DMS53 treated with DMSO at 0.1 percent for 48 hours (cell line): ENCODE measurements at regions not wholly inside any gene's neighbourhood (a gene's known extent, or its start where the extent isn't known, plus 50 kb on each side); places are given as distances from the start of the nearest gene placed in this dataset.

ENCODE experiments used
- DNase-seq: peaks from one replicate; lab custom pipeline; 2025; ENCODE audit not compliant: unreplicated experiment; lab: John Stamatoyannopoulos, UW

DNA sequence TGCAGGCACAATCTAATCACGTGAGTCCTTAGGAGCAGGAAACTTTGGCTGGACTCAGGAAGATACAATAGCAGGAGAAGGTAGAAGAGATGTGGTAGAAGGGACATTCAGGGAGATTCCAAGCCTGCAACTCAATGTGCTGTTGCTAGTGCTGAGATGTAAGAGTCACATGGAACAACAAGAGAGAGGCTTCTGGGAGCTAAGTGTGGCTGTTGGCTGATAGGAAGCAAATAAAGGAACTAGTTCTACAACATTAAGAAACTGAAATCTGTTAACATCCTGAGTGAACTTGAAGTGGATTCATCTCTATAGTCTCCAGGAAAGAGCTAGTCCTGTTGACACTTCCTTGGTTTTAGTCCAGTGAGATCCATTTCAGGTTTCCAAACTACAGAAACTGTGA is 1207.4 kb downstream of the ADGRL3 start:
- DNase-seq = no peak

DNA sequence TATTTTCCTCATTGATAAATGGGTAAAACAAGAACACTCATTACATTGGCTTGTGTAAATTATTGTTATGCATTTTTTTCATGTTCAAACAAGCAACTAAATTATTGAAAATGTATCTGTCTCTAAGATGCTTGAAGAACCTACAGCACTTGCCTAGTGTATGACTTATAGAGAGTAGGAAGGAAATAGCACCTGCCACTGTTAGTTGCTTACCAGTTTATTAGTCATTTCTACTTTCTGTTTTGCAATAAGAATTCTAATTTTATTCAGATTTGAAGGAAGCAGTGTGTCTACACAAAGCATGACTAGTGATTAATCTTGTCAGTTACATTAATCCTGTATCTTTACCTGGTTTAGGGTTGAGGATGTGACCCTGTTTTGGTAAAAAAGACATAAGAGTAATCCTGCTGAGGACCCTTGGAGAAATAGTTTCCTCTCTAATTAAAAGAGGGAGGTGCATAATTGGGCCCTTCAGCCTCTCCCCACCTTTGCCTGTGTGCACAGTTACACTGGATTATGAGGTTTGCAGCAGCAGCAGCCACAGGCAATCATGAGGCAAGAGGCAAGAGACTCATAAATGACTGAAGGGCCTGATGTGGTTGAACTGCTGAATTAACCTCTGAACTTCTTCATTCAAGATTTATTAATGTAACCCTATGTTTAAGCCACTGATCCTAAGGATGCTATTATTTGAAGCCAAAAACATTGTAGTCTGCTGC is 1202.1 kb downstream of the ADGRL3 start:
- no peak for DNase-seq

DNA sequence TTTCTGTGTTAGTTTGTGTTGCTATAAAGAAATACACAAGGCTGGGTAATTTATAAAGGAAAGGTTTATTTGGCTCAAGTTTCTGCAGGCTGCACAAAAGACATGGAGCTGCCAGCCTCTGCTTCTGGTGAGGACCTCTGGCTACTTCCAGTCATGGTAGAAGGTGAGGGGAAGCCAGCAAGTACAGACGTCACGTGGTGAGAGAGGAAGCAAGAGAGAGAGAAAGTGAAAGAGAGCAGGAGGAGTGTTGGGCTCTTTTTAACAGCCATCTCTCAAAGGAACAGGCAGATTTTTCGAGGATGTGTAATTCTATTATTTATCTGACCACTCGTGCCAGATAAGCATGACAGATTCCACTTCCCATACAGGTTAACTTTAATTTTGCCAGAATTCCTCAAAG is 1199.1 kb downstream of the ADGRL3 start:
- no peak for DNase-seq

DNA sequence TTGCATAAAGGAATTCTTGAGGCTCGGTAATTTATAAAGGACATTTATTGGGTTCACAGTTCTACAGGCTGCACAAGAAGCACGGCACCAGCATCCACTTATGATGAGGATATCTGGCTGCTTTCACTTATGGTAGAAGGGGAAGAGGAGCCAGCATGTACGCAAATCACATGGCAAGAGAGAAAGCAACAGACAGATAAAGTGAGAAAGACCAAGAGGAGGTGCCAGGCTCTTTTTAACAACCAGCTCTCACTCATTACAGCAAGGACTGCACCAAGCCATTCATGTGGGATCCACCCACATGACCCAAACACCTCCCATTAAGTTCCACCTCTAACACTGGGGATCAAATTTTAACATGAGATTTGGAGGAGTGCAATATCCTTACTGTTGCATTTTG is 1198.2 kb downstream of the ADGRL3 start:
- DNase-seq = no peak

DNA sequence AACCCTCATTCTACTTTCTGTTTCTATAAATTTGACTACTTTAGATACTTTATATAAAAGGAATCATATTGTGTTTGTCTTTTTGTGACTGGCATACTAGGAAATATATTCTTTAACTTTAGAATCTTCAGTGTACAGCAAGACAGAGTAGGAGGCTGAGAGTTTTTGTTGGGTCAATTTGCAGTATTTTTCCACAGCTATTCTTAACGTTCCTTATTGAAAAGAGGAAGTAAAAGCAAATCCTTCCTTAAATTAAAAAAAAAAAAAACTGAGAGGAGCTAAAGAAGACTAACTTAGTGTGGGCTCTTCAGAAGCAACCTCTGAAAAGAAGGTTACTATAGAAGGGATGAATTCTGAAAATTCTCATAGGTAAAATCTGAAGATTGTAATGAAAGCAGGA is 1194.6 kb downstream of the ADGRL3 start:
- DNase-seq = no peak

DNA sequence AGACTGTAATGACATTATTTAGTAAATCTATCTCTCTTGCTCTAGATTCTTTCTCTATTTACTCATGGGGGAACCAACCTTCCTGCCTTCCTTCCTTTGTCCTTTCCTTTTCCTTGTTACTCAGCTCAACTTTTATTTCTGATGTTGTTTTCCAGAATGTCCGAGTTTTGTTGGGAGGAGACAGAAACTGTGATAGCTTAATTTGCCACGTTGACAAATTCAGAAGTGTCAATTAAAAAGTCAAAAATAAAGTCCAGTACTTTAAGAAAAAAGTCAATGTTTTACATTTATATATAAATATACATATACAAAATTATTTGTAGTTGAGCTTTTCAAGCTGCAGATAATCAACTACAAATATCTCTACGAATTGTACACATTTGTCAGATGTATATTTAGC is 1187.7 kb downstream of the ADGRL3 start:
- DNase-seq = no peak

DNA sequence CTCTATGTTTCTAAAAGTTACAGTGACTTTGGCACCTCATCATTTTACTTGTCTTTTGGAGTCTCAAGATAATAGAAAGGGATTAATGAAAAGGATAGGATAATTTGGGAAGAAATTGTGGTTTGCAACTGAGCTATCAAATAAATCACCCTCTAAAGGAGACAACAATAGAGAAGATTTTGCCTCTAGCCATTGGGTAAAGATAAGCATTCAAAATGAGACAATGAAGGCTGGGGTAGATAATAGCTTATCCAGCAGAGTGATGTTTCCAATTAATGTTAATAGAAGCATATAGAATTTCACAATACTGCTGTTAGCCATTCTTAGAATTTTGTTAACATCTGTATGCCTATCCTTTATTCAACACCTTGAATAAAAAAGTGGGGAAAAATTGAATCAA is 1177.6 kb downstream of the ADGRL3 start:
- no peak for DNase-seq

DNA sequence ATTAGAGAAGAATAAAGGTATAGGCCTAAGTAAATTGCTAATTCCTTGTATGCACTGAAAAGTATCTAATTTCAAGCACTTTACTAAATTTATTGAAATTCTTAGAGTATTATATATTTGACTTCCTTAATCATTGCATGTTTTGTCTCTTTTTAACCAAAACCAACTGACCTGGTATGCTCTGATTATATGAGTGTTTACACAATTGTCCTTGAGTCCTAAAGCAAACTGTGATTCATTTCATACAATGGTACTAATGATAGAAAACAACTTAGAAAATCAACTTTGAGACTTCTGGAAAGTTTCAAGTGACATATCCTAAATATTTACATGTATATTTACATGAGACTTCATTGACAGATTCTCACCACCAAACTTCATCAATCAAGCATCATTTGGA is 1177.1 kb downstream of the ADGRL3 start:
- peak; percentile 65 for DNase-seq

DNA sequence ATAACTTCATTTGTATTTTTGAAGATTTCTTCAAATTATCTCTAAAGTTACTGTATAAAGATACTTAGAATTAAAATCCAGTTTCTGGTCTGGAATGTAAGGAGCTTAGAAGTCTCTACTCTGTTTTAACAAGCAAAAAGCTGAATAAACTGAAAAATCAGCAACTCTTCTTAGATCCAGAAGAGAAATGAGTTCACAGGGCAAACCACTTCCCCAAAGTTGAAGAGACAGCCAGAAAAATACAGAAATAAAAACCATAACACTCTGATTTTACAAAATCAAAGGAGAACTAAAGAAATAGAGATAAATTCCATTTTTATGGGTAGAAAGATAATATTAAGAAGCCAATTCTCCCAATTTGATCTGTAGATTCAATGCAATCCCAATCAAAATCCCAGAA is 1166.8 kb downstream of the ADGRL3 start:
- no peak for DNase-seq

DNA sequence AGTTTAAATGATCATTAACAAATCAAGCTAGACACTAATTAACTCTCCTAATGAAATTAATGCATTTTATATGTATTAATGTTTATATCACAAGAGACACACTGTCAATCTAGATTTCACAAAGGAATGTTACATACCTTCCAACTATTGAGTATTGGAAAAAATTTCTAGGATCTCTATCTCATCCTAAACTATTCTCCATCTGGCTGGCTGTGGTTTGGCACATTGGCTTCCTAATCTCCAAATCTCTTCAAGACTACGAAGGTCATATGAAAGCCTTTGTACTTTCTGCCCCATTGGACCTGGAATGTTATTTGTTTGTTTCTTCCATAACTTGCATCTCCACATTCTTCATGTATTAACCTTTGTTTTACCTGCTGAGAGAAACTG is 1160.0 kb downstream of the ADGRL3 start:
- DNase-seq = no peak

DNA sequence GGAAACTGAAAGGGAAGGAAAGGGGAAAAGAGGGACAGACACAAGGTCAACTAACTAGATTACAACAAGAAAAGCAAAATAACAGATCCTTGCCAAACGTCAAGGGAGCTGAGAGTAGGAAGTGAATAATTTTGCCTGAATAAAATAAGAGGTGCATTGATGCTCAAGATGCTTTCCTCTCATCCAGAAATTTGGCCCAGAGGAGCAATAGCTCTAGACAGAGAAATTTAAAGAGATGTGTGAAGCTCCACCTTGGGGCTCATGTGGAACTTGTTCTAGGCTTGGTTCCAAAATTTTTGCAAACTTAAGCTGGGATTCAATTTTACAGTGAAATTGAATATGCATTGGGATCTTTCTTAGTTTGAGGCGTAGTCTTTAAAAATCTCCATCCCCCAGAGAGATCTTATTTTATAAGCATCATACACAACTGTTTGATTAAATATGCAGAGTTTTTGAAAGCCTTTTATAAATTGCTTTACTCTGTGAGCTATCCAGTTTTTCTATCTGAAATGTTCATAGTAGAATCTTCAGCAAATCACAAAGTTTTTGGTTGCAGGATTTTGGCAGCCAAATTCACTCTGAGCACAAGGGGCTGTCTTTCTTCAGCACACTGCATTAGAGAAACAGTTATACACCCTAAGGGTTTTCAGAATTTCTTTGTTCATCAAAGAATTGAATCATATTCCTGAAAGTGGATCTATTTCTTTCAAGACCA is 1159.5 kb downstream of the ADGRL3 start:
- DNase-seq = no peak

DNA sequence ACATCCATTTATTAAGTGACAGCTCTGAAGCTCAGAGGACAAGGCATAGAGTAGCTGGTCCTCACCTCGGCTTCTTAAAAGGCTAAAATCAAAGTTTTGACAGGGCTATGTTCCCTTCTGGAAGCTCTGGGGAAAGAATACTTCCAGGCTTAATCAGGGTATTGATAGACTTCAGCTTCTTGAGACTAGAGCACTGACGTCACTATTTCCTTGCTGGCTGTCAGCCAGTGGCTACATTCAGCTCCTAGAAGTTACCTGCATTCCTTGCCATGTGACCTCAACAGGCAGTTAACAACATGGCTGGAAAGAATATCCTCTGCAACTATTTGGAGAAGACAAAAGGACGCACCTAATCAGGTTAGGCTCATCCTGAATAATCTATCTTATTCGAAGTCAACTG is 1144.8 kb downstream of the ADGRL3 start:
- DNase-seq = no peak

DNA sequence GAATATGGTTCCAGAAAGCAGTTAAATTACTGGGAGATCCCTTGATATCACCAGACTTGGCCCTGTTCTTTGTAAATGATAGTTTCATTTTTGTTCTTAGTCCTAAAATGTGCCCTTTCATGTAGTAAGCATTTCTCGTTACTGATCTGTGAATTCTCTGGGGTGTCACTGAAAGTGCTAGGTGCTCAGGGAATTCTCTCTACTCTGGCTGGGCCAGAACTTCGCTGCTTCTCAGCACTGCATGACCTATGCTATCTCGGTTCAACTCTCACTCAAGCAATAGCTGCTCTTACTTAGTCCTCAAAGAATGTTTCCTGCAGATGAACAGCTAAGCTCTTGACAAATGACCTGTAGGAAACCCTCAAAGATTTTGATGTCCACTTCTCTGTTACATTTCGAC is 1144.3 kb downstream of the ADGRL3 start:
- no peak for DNase-seq

DNA sequence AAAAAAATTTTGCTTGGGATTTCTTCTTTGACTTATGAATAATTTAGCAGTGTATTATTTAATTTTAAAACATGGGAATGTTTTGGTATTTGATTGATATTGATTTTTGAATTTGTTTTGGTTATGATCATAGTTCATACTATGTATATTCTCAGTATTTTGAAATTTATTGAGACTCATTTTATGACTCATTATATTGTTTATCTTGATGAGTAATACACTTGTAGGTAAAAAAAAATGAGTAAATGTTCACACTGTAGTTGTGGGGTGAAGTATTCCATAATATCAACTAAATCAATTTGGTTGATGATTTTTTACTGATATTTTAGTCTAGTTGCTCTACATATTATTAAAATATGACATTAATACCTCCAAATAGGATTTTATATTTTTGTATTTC is 1142.2 kb downstream of the ADGRL3 start:
- DNase-seq = peak; percentile 52

DNA sequence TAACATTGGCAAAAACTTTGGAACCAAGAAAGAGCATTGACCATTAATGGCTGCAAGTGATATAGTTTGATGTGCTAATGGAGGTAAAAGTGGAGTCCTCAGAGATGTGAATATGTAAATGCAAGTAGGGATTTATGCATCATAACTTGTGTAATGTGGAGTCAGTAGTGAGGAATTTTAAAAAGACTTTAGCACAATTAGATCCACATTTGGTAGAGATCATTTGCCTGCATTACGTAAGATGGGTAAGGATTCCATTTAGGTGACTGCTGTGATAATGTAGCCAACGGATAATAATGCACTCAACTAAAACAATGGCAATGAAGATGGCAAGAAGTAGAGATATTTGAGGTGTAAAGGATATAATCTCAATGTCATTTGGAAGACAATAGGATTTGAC is 1128.4 kb downstream of the ADGRL3 start:
- no peak for DNase-seq

DNA sequence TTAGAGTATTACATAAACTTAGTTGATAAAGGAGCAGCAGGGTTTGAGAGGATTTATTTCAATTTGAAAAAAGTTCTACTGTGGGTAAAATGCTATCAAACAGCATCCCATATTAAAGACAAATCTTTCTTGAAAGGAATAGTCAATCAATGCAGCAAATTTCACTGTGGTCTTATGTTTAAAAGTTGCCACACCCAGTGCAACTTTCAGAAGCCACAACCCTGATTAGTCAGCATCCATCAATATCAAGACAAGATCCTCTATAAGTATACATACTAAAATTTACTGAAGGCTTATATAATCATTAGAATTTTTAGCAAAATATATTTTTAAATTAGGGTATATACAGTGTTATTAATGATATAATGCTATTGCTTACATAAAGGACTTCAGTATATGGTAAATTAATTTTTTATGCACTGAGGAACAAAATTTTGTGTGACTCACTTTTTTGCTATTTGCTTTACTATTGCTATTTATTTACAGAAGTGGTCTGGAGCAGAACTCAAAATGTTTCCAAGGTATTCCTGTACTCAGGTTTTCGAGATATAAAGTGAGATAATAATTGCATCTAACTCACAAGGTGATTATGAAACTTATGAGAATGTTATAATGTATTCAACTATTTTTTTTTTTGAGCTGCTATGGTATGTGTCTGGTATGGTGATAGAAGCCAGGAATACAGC is 1127.6 kb downstream of the ADGRL3 start:
- no peak for DNase-seq

DNA sequence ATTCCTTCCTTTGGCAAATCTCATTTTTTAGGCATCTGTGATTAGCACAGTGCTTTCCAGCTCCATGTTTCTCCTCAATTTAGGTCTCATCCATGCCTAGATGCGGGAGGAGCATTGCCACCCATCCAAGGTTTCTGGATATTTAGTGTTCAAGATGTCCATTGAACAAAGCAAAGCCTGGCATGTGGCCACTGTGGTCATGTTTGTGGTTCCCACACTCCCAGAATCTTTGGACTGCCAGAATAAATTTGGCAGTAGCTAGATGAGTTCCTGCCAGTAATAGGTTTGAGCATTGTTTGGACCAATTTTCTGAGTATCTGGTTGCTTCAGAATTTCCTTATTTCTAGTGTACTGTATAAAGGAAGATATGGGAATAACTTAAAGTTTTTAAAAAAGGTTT is 1124.1 kb downstream of the ADGRL3 start:
- no peak for DNase-seq

DNA sequence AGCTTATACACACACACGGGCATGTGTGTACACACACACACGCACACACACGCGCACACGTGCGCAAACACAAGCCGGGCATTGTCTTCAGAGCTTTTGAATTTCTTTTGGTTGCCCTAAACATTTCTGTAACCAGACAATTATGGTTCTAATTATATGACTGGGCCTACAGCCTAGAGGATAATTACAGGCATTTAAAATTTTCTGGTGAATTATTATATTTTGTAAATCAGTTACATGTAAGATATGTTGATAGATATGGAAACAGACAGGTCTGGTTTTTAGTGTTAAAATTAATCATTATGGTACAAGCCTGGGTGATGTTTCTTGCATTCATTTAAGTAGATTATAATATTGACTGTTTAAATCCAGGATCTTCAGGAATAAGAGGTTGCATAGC is 1120.5 kb downstream of the ADGRL3 start:
- DNase-seq = no peak

DNA sequence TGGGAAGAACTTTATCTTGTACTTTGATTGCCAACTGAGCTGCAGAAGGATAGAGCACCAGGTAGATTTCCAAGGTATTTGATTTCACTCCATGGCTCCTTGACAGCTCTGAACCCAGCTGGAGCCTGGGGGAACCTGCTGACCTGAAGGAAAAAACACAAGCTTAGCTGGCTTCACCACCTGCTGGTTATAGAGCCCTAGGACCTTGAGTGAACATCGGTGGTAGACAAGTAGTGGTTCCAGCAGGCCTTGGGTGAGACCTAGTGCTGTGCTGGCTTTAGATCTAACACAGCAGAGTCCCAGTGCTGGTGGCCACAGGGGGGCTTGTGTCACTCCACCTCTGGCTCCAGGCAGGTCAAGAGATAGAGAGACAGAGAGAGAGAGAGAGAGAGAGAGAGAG is 1102.6 kb downstream of the ADGRL3 start:
- no peak for DNase-seq

DNA sequence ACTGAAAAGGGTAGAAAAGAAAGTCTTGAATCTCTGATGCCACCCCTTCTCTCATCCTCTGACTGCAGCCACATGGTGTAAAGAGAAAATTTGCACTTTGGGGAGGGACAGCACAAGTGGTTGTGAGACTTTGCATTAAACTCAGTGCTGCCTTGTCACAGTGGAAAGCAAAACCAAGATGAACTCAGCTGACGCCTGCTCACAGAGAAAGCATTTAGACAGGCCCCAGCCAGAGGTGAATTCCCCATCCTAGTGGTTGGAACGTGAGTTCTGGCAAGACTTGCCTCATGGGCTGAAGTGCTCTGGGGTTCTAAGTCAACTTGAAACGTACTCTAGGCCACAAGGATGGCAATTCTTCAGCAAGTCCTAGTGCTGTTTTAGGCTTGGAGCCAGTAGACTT is 1101.4 kb downstream of the ADGRL3 start:
- no peak for DNase-seq

DNA sequence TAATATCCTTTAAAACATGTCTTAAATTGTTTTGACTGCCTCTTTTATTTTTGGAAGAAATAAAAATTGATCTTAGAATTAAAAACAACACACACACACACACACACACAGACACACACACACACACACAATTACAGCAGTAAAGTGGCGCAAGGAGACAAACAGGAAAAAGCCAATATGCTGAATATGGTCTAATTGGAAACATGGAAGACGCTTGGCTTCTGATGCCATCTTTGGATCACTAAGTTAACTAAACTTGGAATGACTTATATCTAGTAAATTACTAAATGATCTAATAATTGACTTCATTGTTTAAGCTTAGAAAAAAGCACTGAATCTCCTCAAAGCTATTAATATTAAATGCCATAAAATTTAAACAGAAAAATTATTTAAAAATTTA is 1093.4 kb downstream of the ADGRL3 start:
- no peak for DNase-seq

DNA sequence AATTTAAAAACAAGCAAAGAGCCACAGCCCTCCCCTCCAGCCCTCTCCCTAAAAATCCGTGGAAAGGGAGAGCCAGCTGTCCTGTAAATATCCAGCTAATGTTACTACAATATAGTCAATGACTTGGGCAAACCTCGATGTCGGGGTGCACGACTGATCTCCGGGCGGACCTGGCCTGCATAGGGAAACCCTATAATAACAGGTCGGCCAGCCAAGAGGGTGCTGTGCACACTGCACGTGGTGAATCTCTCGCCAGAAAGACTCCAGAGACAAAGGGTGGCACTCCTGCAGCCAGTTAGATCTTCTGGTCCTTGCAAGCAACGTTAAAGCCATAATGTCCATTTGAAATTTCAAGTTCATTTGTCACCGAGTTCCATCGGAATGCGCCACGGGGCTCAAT is 1092.8 kb downstream of the ADGRL3 start:
- DNase-seq = no peak
